SKM-1 treated with dmso at 0.1 percent for 144 hours (cell line): ENCODE measurements at regions not wholly inside any gene's neighbourhood (a gene's known extent, or its start where the extent isn't known, plus 50 kb on each side); places are given as distances from the start of the nearest gene placed in this dataset.
A peak's percentile ranks its signal among the peaks of the same experiment; 100 is the strongest.

Source experiments
- DNase-seq: peaks from one replicate; lab custom pipeline; 2025; ENCODE audit not compliant: unreplicated experiment; lab: John Stamatoyannopoulos, UW

DNA sequence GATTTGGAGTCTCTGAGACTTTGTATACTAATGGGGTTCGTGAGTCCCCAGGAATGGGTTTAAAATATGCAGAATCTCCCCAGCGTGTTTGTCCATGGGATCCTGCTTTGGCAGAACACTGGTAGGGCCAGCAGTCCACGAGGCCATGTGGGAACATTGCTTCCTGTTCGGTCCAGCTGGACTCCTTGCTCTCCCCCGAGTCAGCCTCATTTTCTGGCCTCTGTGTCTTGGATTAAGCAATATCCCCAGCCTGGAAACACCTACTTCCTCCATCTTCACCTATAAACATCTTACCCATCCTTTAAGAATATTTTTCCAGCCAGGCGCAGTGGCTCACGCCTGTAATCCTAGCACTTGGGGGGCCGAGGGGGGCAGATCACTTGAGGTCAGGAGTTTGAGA is 142.4 kb downstream of the NAV1 start:
- no peak for DNase-seq

- DNase-seq, result no peak
Measured at GRCh38 chr1:201682964-201683363, 144.0 kb downstream of the NAV1 start.

DNA sequence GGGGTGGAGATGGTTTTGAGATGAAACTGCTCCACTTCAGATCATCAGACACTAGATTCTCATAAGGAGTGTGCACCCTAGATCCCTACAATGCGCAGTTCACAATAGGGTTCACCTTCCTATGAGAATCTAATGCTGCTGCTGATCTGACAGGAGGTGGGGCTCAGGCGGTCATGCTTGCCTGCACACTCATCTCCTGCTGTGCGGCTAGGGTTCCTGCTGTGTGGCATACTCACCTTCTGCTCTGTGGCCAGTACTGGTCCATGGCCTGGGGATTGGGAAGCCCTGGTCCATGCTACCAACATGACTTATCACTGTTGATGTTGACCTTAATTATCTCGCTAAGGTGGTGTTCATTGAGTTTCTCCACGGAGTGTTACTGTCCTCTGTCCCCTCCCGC is 144.5 kb downstream of the NAV1 start:
- no peak for DNase-seq

GRCh38 chr1:201685485-201685884 is 143.5 kb upstream of the IPO9 start:
- no peak for DNase-seq

- DNase-seq, result peak; percentile 83
Measured at GRCh38 chr1:201686714-201687455, 142.1 kb upstream of the IPO9 start.

- DNase-seq, result no peak
Measured at GRCh38 chr1:201688514-201688913, 140.4 kb upstream of the IPO9 start.

GRCh38 chr1:201689647-201690046 is 139.3 kb upstream of the IPO9 start:
- DNase-seq, result no peak

DNA sequence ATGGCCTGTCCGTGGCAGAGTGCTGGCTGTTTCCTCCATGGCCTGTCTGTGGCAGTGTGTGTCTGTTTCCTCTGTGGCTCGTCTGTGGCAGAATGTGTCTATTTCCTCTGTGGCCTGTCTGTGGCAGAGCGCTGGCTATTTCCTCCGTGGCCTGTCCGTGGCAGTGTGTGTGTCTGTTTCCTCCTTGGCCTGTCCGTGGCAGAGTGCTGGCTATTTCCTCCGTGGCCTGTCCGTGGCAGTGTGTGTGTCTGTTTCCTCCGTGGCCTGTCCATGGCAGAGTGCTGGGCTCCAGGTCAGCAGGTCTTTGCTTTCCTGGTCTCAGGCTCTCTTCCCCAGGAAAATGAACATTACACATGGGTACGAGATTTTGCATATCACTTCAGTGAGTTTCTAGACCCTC is 138.4 kb upstream of the IPO9 start:
- no peak for DNase-seq

DNA sequence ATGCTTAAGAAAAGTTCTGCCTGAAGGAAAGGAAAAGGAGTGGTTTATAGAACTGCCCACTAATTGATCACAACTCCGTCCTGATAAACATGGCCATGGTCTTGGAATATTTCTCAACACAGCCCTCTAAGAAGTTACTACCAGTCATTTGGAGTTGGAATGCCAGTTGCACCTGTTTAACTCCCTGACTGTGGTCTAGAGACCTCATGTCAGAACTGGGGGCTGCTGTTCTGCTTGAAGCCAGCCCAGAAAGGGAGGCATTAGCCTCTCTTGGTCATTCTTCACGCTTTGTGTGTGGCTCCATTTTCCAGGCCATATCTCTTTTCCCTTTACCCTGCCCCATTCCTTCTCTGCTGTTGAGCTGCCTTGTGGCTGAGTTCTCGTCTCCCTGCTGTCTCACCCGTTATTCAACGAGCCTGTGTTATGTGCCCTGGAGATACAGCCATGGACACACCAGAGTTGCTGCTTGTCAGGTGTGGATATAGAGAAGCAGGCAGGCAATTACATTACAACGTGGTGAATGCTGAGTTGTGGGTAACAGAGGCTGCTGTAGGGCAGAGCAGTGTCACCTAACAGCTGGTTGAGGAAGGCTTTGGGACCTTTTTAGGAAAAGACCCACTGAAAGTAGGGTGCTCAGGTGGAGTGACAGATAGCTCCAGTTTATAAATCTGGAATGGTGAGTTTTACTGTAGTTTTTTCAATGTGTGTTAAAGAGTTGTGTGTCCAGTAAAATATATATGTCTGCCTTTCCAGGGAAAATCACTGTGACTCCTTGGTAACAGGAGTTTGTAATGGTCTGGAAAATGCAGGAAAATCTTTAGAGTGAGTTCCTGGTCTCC is 137.0 kb upstream of the IPO9 start:
- no peak for DNase-seq

GRCh38 chr1:201692555-201693394 is 136.2 kb upstream of the IPO9 start:
- DNase-seq, result no peak

GRCh38 chr1:201693890-201694607 is 134.9 kb upstream of the IPO9 start:
- no peak for DNase-seq

- DNase-seq, result no peak
Measured at GRCh38 chr1:201694608-201695335, 134.2 kb upstream of the IPO9 start.

DNA sequence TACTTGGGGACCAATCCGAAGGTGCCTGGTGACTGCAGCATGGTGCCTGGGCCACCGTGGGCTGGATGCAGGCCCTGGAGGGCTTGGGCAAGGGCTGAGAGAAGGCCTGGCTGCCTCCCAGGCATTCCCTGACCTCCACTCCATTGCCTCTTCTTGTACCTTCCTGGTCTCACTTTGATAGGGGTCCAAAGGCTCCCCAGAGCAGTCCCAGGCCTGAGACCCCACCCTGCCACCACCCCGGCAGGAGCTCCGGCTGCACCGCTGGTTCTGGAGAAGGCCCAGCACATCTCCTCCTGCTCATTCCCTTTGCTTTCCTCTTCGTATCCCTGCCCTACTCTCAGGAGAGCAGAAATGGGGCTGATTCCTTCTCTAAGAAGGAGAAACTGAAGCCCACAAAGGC is 133.3 kb upstream of the IPO9 start:
- no peak for DNase-seq

- DNase-seq, result no peak
Measured at GRCh38 chr1:201696217-201696761, 132.7 kb upstream of the IPO9 start.

GRCh38 chr1:201697174-201697573 is 131.8 kb upstream of the IPO9 start:
- no peak for DNase-seq

DNA sequence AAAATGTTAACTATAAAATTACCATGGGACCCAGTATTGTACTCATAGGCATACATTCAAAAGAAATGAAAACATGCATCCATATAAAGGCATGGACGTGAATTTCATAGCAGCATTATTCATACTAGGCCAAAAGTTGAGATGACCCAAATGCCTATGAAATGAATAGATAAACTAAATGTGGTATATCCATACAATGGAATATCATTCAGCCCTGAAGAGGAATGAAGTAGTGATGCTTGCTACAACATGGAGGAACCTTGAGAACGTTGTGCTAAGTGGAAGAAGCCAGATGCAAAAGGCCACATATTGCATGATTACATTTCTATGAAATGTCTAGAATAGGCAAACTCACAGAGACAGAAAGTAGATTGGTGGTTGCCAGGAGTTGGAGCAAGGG is 127.1 kb upstream of the IPO9 start:
- DNase-seq, result no peak

DNA sequence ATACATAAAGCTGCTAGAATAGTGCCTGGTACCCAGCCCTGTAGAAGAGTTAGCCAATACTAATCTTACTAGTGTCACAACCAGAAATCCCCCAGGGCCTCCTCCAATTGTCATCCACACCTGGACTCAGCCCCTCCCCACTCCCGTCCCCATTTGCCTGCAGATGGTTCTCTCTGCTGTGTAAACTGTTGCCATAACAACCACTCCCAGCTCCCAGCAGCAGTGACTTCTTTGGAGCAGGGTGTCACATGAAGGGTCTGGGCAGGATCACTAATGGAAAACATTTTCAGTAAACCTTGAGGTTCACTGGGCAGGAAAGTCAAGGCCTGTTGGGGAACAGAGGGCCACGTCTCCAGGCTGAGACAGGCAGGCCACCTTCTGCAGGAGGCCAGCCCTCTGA is 126.0 kb upstream of the IPO9 start:
- no peak for DNase-seq

DNA sequence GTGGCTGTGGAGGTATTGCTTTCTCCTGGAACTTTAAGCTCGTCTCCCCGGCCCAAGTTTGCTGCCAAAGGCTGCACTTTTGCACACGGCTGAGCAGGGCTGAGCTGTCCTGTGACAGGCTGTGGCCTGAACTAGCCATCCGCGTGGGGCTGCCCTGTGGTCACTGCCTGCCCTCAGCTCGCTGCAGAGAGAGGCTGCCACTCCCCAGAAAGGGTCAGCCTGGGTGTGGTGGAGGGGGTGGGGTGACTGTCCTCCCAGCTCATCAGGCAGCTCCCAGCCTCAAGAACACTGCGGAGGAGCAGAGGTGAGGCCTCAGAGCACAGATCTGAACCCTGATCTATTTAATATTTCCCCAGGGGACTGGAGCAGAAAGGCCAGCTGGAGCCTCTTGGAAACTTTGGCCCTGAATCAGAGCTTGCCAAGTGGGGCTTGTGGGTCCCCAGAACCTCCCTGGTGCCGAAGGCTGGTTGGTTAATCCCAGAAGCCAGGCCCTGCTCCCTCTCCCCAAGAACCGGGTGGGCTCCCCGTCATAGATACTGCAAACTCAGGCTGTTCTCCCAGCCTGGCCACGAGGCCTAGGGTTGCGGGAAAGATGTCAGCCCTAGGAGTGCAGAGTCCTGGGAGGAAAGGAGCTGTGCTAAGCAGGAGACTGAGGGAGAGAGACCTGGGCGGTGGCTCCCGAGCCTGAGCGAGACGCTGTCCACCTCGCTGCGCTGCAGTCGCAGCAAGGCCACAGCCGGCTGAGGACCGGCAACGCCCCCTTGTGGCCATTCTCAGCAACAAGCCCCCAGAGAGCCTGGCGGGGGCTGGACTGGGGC is 125.1 kb upstream of the IPO9 start:
- peak; percentile 80 for DNase-seq

- no peak for DNase-seq
Measured at GRCh38 chr1:201704439-201704792, 124.5 kb upstream of the IPO9 start.
